Lower leg skin (tissue), 4 donors: ENCODE measurements at regions not wholly inside any gene's neighbourhood (a gene's known extent, or its start where the extent isn't known, plus 50 kb on each side); places are given as distances from the start of the nearest gene placed in this dataset.

Experiments used
- DNase-seq, 2 donors: peaks; one replicate each; pipeline ENCODE4 v3.0.0-alpha.2; 2019; ENCODE audit warnings: low spot score in 2 of 2
- H3K4me3 ChIP-seq: fragments of 200-600 bp; sonication (generic); 2 replicates; pipeline ENCODE4 v1.5.1; 2017; ENCODE audit warnings: mild to moderate bottlenecking, low read depth; ENCODE audit not compliant: poor library complexity, severe bottlenecking
- CTCF ChIP-seq, 3 donors: fragments of 450-650 bp; IDR thresholded peaks; one replicate each; pipeline ENCODE4 v1.5.1; 2016; ENCODE audit warnings: antibody characterized with exemption in 3 of 3, mild to moderate bottlenecking in 3 of 3, moderate library complexity in 2 of 3
- POLR2A ChIP-seq, 2 donors: fragments of 450-650 bp; IDR thresholded peaks; one replicate each; pipeline ENCODE4 v1.6.1; 2016 to 2017; ENCODE audit warnings: antibody characterized with exemption in 2 of 2, mild to moderate bottlenecking in 1 of 2, moderate library complexity in 1 of 2
- WGBS, 2 donors: methylation state at CpG; one replicate each; pipeline ENCODE4 v1.1.5; 2018; 5-methylcytosine and 5-hydroxymethylcytosine counted together
- intact Hi-C: fragments of 100-400 bp; cut with DNase I; formaldehyde crosslinking; loops from one replicate; pipeline ENCODE4 v1.15.0; 2023; ENCODE audit warnings: low total_unique reads

- 49 to 54% methylated on average over 2 of the region's 2 CpGs for WGBS, 2 donors
- no peak for DNase-seq
- no peak overlapping the region for H3K4me3 ChIP-seq
- intact Hi-C loops: loop anchor here (2.0 kb wide), 1 partner anchor 148 kb away; no protein-coding TSS in a partner anchor
- TF ChIP-seq POLR2A (IDR thresholded peaks at IDR 0.05) (no peak), CTCF (IDR thresholded peaks at IDR 0.05) (no peak)
These were observed 161.7 kb upstream of the PARP11 start for GRCh38 chr12:4034921-4035320.

- DNase-seq: peak in 1 of 2 donors; percentile 51
- no peak for TF ChIP-seq CTCF (IDR thresholded peaks at IDR 0.05)
- TF ChIP-seq POLR2A (IDR thresholded peaks at IDR 0.05): no peak
- WGBS, 2 donors: 41 to 50% methylated on average over 5 of the region's 5 CpGs
- intact Hi-C loops: no loop called here
- H3K4me3 ChIP-seq: no peak overlapping the region
These were observed 159.9 kb upstream of the PARP11 start for GRCh38 chr12:4032924-4033615.

- intact Hi-C loops: no loop called here
- DNase-seq: peak; percentile 34 to 86
- no peak overlapping the region for H3K4me3 ChIP-seq
- no peak for TF ChIP-seq CTCF (IDR thresholded peaks at IDR 0.05)
- TF ChIP-seq POLR2A (IDR thresholded peaks at IDR 0.05): no peak
- 47 to 50% methylated on average over 30 of the region's 30 CpGs for WGBS, 2 donors
These were observed 158.6 kb upstream of the PARP11 start for GRCh38 chr12:4031703-4032291.

- 2 to 3% methylated on average over 29 to 36 of the region's 75 CpGs for WGBS, 2 donors
- no peak overlapping the region for H3K4me3 ChIP-seq
- intact Hi-C loops: no loop called here
- TF ChIP-seq CTCF (IDR thresholded peaks at IDR 0.05) (no peak), POLR2A (IDR thresholded peaks at IDR 0.05) (no peak)
- DNase-seq: peak; percentile 84 to 97
These were observed 157.9 kb upstream of the PARP11 start for GRCh38 chr12:4030929-4031702.

GRCh38 chr12:4027412-4027811, 154.2 kb upstream of the PARP11 start:
- no peak for TF ChIP-seq POLR2A (IDR thresholded peaks at IDR 0.05)
- TF ChIP-seq CTCF (IDR thresholded peaks at IDR 0.05): no peak
- WGBS, 2 donors: 54 to 59% methylated on average over 4 of the region's 4 CpGs
- intact Hi-C loops: no loop called here
- no peak for DNase-seq
- no peak overlapping the region for H3K4me3 ChIP-seq
